ACC112 (cell line): ENCODE measurements at regions not wholly inside any gene's neighbourhood (a gene's known extent, or its start where the extent isn't known, plus 50 kb on each side); places are given as distances from the start of the nearest gene placed in this dataset.

Experiments
- H2AFZ ChIP-seq: fragments of 200-600 bp; sonication (generic); one replicate; pipeline ENCODE4 v1.6.0; 2017; ENCODE audit warnings: antibody characterized with exemption, low read length; ENCODE audit not compliant: unreplicated experiment
- H3K27ac ChIP-seq: fragments of 200-600 bp; sonication (generic); 2 replicates; pipeline ENCODE4 v1.5.1; 2014; ENCODE audit warnings: low read depth, mild to moderate bottlenecking, antibody characterized with exemption, low read length, moderate library complexity
- H3K27me3 ChIP-seq: fragments of 200-600 bp; sonication (generic); 2 replicates; pipeline ENCODE4 v1.6.1; 2014; ENCODE audit warnings: mild to moderate bottlenecking, antibody characterized with exemption, low read length, moderate library complexity, mixed read lengths; ENCODE audit not compliant: insufficient read depth
- H3K36me3 ChIP-seq: fragments of 200-600 bp; sonication (generic); 2 replicates; pipeline ENCODE4 v1.6.1; 2016; ENCODE audit warnings: mild to moderate bottlenecking, antibody characterized with exemption, low read length, moderate library complexity, mixed read lengths; ENCODE audit not compliant: insufficient read depth
- H3K4me1 ChIP-seq: fragments of 200-600 bp; sonication (generic); one replicate; pipeline ENCODE4 v1.6.1; 2016; ENCODE audit warnings: low read length, mixed read lengths; ENCODE audit not compliant: insufficient read depth, unreplicated experiment, control insufficient read depth
- H3K4me3 ChIP-seq: fragments of 200-600 bp; sonication (generic); 2 replicates; pipeline ENCODE4 v1.5.1; 2014; ENCODE audit warnings: mild to moderate bottlenecking, low read depth, low read length
- H3K79me2 ChIP-seq: fragments of 200-600 bp; sonication (generic); one replicate; pipeline ENCODE4 v1.6.0; 2016; ENCODE audit warnings: low read length; ENCODE audit not compliant: control insufficient read depth, unreplicated experiment, insufficient read depth

DNA sequence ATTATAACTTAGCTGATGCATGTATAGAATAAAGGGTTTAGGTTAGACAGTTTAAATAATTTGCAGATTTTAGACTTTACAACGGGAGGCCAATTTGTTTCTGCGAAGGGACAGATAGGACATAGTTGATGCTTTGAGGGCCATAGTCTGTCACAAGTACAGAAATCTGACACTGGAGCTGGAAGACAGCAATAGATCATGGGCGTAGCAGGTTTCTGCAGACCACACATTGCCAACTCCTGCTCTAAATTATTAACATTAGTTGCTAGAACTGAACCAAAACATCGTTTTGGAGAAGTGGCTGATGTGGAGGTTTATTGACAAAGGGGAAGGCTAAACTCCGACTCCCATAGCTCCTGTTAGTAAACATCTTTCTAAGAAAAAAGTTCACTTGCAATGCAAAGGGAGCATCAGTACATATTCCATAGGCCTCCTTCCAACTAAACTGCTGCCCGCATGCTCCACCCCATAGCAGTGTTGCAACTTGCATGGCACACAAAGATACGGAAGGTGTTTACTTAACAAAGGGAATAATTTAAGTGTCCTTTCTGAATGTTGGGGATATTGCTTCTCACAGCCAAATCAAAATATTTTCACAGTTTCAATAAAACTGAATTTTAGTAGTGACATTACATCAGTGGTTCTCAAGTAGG lies 862.0 kb upstream of the CXADR start:
- Histone ChIP-seq H3K79me2 (no peaks in the 10 kb centered on the region), H3K27me3 (no peaks in the 10 kb centered on the region), H3K27ac (no peak overlapping the region), H3K4me3 (no peak overlapping the region), H2AFZ (no peak overlapping the region), H3K36me3 (no peaks in the 10 kb centered on the region), H3K4me1 (no peaks in the 10 kb centered on the region)

DNA sequence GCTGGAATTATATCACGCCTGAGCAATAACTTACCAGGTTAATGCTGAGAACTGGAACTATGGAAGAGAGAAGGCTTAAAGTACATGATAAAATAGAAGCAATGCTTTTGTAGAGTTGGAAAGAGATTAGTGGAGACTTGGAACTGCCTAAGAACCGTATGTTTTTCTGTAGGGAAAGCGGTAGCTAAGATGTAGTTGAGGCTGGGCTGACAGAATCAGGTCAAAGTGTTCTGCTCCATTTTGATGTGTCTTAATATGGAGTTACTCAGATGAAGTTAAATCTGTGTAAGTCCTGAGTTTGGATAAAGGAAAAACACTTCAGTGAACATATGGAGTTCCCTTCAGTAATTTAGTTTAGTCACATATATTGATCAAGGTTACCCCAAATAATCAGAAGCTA lies 860.9 kb upstream of the CXADR start:
- Histone ChIP-seq H3K4me3 (no peak overlapping the region), H3K27ac (no peak overlapping the region), H3K79me2 (no peaks in the 10 kb centered on the region), H2AFZ (no peak overlapping the region), H3K36me3 (no peaks in the 10 kb centered on the region), H3K27me3 (no peaks in the 10 kb centered on the region), H3K4me1 (no peaks in the 10 kb centered on the region)

DNA sequence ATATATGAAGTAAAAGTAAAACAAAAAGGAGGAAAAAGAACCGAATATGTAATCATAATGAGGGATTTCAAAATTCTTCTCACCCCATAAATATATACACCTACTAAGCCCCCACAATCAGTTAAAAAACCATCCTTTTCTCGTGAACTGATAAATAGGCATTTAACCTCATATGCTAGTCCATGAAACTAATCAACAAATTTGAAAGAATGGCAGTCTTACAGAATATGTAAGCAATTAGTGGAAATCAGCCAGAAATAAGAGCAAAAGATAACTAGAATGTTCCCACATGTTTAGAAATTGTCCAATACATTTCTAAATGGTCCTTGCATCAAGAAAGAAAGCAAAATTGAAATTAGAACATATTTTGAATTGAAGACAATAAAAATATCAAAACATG lies 849.4 kb upstream of the CXADR start:
- Histone ChIP-seq H2AFZ (peak overlapping the region; percentile 1), H3K79me2 (no peaks in the 10 kb centered on the region), H3K27me3 (no peaks in the 10 kb centered on the region), H3K36me3 (no peaks in the 10 kb centered on the region), H3K4me3 (no peak overlapping the region), H3K4me1 (no peaks in the 10 kb centered on the region), H3K27ac (no peak overlapping the region)

DNA sequence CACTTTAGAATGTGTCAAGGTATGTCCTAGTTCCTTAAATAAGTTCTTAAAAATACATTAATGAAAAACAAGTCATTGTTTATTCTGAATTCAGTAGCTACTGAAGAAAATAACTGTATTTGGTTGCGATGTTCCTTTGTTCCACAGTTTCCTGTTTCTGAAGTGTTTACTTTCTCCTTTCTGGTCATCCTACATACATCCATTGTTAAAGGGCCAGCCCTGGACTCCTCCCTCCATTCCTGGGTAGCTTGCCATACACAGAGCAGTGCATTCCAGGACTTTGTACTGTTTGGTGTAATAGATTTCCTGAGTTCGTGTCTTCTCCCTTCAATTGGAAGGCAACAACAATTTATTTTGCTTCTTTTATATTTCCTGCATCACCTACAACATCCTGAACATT lies 845.4 kb upstream of the CXADR start:
- H3K36me3 ChIP-seq, result no peaks in the 10 kb centered on the region
- H2AFZ ChIP-seq, result no peak overlapping the region
- H3K27me3 ChIP-seq, result no peaks in the 10 kb centered on the region
- H3K4me1 ChIP-seq, result no peaks in the 10 kb centered on the region
- no peak overlapping the region for H3K27ac ChIP-seq
- H3K4me3 ChIP-seq, result no peak overlapping the region
- H3K79me2 ChIP-seq, result no peaks in the 10 kb centered on the region

DNA sequence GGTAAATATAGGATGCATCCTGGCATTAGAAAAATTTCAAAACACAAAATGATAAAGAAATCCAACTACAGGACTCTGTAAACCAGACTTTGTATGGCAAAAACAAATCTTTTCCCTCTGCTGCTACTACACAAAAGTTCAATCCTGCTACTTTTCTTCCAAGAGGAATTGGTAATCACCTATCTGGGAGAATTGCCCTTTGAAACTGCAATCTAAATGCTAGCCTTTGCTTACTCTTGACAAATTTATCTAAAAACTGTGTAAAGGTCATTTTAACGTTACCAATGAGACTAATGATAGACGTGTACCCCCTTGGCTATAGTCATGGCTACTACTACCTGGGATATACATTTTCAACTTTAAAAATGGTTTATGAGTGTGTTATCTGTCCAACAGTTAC lies 837.9 kb upstream of the CXADR start:
- no peak overlapping the region for H3K4me3 ChIP-seq
- H3K27me3 ChIP-seq, result no peaks in the 10 kb centered on the region
- H3K4me1 ChIP-seq, result no peaks in the 10 kb centered on the region
- H3K27ac ChIP-seq, result no peak overlapping the region
- H3K36me3 ChIP-seq, result no peaks in the 10 kb centered on the region
- H2AFZ ChIP-seq, result no peak overlapping the region
- H3K79me2 ChIP-seq, result no peaks in the 10 kb centered on the region

DNA sequence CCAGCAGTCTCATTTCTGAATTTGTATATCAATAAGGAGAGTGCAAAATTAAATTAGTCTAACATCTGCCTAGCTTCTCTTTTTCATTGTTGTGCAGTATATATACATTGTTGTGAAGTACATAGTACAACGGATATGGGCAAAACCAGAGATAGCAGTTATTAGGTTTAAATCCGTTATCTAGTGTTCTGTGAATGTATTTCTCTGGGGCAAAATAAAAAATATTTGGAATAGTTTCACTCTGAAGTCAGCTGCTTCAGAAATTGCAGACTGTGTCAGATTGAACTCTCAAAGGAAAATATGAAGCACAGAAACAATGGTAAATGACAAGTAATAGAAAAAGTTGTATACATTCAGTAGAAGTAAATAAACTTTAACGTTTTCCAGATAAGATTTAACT lies 836.5 kb upstream of the CXADR start:
- no peaks in the 10 kb centered on the region for H3K36me3 ChIP-seq
- H3K27ac ChIP-seq, result no peak overlapping the region
- H3K79me2 ChIP-seq, result no peaks in the 10 kb centered on the region
- H3K4me3 ChIP-seq, result no peak overlapping the region
- H3K27me3 ChIP-seq, result no peaks in the 10 kb centered on the region
- no peak overlapping the region for H2AFZ ChIP-seq
- no peaks in the 10 kb centered on the region for H3K4me1 ChIP-seq

DNA sequence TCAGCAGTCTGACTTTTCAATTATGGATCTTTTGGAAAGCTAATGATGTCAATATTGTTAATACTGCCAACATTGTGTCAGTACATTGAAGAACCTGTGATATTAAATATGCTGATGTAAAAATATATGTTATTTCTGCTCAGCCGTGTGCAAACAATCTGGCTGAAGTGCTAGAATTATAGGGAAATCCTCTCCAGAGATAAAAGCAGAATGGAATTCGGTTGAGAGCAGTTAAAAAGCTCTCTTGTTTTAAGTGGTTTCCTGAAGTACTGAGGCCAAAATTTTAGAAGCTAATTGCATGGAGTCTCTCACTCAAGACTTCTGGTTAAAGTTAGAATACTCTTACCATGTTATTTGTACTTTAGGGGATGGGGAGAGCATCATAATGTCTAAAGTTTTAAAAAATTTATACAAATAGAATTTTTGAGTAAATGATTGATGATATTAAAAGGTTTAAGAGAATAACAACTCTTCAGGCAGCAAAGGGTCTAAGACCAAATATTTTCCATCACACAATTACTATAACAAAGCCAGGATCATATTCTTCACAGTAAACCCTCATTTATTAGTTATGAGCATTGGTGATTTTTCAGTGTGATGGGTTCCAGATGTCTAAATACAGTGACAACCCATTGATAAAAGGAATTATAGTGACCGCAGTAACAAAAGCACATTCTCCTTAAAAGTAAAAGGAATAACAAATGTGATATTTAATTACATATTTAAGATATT lies 834.2 kb upstream of the CXADR start:
- H3K79me2 ChIP-seq, result no peaks in the 10 kb centered on the region
- no peak overlapping the region for H2AFZ ChIP-seq
- no peaks in the 10 kb centered on the region for H3K36me3 ChIP-seq
- H3K27me3 ChIP-seq, result no peaks in the 10 kb centered on the region
- no peak overlapping the region for H3K4me3 ChIP-seq
- H3K27ac ChIP-seq, result no peak overlapping the region
- no peaks in the 10 kb centered on the region for H3K4me1 ChIP-seq

DNA sequence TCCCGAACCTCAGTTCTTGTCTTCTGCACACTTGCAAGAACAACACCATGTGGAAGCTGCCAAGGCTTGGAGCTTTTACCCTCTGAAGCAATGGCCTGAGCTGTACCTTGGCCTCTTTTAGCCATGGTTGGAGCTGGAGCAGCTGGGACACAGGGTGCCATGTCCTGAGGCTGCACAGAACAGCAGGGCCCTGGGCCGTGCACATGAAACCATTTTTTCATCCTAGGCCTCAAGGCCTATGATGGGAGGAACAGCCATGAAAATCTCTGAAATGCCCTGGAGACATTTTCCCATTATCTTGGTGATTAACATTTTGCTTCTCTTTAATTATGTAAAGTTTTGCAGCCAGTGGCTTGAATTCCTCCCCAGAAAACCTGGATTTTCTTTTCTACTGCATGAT lies 817.8 kb upstream of the CXADR start:
- no peaks in the 10 kb centered on the region for H3K79me2 ChIP-seq
- no peak overlapping the region for H2AFZ ChIP-seq
- no peak overlapping the region for H3K4me3 ChIP-seq
- H3K27ac ChIP-seq, result no peak overlapping the region
- no peaks in the 10 kb centered on the region for H3K36me3 ChIP-seq
- H3K4me1 ChIP-seq, result no peaks in the 10 kb centered on the region
- H3K27me3 ChIP-seq, result no peaks in the 10 kb centered on the region

DNA sequence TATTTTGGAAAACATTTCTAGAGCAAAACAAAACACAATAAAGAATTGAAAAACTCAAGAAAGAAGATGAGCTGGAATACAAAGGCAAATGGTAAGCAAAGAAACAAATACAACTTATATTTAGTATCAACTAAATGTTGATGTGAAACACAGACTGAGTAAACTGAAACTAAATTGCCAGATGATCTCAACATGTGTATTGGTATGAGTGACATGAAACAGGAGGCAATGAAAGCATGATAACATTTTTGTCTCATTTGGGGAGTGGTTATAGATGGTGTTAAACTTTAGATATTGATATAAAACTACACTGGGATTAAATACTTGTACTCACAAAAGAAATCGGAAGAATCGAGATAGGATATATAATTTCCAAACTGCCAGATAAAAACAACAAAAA lies 805.6 kb upstream of the CXADR start:
- Histone ChIP-seq H3K4me3 (no peak overlapping the region; the same call in 1 of the 2 replicates), H3K27me3 (no peaks in the 10 kb centered on the region), H3K79me2 (no peaks in the 10 kb centered on the region), H2AFZ (peak overlapping the region; percentile 92), H3K27ac (no peak overlapping the region), H3K36me3 (no peaks in the 10 kb centered on the region), H3K4me1 (peaks cover 10% of the 10 kb centered on the region)

DNA sequence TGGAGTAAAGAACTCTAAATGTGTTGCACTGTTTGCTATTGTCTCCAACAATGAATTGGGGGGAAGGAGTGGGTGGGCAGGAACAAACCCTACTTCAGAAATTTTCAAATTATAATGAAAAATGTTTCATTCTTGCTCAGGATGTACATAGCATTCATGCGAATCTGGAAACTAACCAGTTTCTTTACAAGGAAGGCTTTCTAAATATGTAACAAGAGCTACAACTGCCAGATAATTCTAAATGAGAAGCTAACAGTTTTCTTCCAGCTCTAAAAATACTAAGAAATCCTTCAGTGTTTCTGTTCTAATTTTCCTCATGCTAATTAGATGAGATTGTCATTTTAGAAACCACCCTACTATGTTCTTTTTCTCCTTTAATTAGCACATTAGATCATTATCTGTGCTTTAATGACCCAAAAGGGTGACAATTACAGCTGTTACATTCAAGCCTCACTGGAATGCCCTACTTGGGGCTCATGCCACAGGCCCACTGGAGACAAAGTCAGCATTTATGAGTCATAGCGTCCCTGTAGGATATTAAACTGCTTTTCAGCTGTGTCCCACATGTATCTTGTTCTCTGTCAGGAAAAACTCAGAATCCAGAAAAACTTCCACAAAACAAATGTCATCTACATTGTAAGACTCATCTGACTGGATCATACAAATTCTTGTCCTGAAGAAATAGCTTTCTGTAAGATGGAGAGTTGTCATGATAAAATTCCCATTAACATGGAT lies 804.6 kb upstream of the CXADR start:
- Histone ChIP-seq H2AFZ (peak overlapping the region; percentile 60), H3K4me1 (peaks cover 16% of the 10 kb centered on the region), H3K27me3 (no peaks in the 10 kb centered on the region), H3K4me3 (no peak overlapping the region), H3K27ac (no peak overlapping the region), H3K79me2 (no peaks in the 10 kb centered on the region), H3K36me3 (no peaks in the 10 kb centered on the region)
